ENCODE measurements at regions not wholly inside any gene's neighbourhood (a gene's known extent, or its start where the extent isn't known, plus 50 kb on each side); places are given as distances from the start of the nearest gene placed in this dataset.

DNA sequence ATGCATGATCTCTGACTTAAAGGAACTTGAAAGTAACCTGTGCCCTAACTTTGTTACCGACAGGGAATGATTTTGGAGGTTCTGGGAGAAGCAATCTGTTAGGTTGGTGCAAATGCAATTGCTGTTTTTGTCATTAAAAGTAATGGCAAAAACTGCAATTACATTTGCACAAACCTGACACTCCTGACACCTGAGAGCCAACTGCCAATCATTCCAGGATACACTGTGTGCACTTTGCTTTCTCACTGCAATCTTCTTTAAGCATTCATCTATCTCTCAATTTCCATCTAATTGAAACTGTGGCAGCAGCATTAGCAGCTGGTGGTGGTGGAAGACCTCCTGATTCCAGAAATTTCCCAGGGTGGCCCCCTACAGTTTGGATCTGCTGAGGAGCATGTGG, 87.6 kb upstream of the CYP1B1 start:
- TF ChIP-seq, protein P1, sequence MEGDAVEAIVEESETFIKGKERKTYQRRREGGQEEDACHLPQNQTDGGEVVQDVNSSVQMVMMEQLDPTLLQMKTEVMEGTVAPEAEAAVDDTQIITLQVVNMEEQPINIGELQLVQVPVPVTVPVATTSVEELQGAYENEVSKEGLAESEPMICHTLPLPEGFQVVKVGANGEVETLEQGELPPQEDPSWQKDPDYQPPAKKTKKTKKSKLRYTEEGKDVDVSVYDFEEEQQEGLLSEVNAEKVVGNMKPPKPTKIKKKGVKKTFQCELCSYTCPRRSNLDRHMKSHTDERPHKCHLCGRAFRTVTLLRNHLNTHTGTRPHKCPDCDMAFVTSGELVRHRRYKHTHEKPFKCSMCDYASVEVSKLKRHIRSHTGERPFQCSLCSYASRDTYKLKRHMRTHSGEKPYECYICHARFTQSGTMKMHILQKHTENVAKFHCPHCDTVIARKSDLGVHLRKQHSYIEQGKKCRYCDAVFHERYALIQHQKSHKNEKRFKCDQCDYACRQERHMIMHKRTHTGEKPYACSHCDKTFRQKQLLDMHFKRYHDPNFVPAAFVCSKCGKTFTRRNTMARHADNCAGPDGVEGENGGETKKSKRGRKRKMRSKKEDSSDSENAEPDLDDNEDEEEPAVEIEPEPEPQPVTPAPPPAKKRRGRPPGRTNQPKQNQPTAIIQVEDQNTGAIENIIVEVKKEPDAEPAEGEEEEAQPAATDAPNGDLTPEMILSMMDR (IDR thresholded peaks at IDR 0.05) = no peak
- TF ChIP-seq POLR2AphosphoS5 (IDR thresholded peaks at IDR 0.05) = no peak
